ENCODE measurements at regions not wholly inside any gene's neighbourhood (a gene's known extent, or its start where the extent isn't known, plus 50 kb on each side); places are given as distances from the start of the nearest gene placed in this dataset.

- TF ChIP-seq POLR2AphosphoS5 (IDR thresholded peaks at IDR 0.05; ENCODE audit: low read depth, low read length), result no peak
- no peak for TF ChIP-seq CTCF (IDR thresholded peaks at IDR 0.05)
- TF ChIP-seq TCF7L2 (IDR thresholded peaks at IDR 0.05; ENCODE audit: low read depth, low read length), result no peak
- TF ChIP-seq SIN3A (IDR thresholded peaks at IDR 0.05; ENCODE audit: borderline replicate concordance, insufficient read depth, low read depth, low read length), result no peak
These were observed 121.6 kb downstream of the BAMBI start for GRCh38 chr10:28798964-28799363.

All from Panc1 (cell line).